ENCODE measurements at regions not wholly inside any gene's neighbourhood (a gene's known extent, or its start where the extent isn't known, plus 50 kb on each side); places are given as distances from the start of the nearest gene placed in this dataset.

DNA sequence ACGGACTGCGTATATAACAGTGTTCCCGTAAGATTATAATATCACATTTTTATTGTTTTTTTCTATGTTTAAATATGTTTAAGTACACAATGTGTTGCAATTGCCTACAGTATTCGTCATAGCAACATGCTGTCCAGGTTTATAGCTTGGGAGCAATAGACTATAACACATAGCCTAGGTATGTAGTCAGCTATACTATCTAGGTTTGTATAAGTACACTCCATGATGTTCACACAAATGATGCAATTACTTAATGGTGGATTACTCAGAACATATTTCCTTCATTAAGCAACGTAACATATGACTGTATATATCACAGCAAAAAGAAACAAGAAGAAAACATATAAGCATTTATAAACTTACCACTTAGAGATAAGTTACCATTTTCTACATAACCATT is 160.0 kb downstream of the CBLN1 start:
- H3K27me3 ChIP-seq (ENCODE audit: control insufficient read depth in 4 of 4, insufficient read depth in 4 of 4, low read length in 3 of 4) = peaks cover 0 to 13% (median 0%) of the 10 kb centered on the region in 4 donors
- WGBS = 79% methylated on average over 5 of the region's 5 CpGs
- no peak overlapping the region for H3K4me3 ChIP-seq (ENCODE audit: low read depth in 1 of 3, low read length in 3 of 3)
- H3K36me3 ChIP-seq (ENCODE audit: control insufficient read depth in 4 of 4, insufficient read depth in 3 of 4, low read depth in 1 of 4, low read length in 3 of 4) = no peaks in the 10 kb centered on the region
- DNase-seq (ENCODE audit: low spot score) = no peak
- no peak overlapping the region for H3K27ac ChIP-seq (ENCODE audit: low read depth in 1 of 2, low read length in 2 of 2)
- no peak overlapping the region for H3K9ac ChIP-seq (ENCODE audit: low read depth in 1 of 2, low read length in 2 of 2)
- no peaks in the 10 kb centered on the region for H3K4me1 ChIP-seq (ENCODE audit: control insufficient read depth in 4 of 4, insufficient read depth in 4 of 4, low read length in 3 of 4)
- H3K9me3 ChIP-seq (ENCODE audit: control insufficient read depth in 4 of 4, low read length in 3 of 4) = no peaks in the 10 kb centered on the region
- TF ChIP-seq EGR1 (IDR thresholded peaks at IDR 0.05; ENCODE audit: low read depth in 2 of 2) (no peak), HNF4G (IDR thresholded peaks at IDR 0.05) (no peak), JUND (IDR thresholded peaks at IDR 0.05) (no peak), FOXA2 (IDR thresholded peaks at IDR 0.05) (no peak), RXRA (IDR thresholded peaks at IDR 0.05) (no peak), SP1 (IDR thresholded peaks at IDR 0.05) (no peak), TAF1 (conservative IDR thresholded peaks at IDR 0.05) (no peak)

DNA sequence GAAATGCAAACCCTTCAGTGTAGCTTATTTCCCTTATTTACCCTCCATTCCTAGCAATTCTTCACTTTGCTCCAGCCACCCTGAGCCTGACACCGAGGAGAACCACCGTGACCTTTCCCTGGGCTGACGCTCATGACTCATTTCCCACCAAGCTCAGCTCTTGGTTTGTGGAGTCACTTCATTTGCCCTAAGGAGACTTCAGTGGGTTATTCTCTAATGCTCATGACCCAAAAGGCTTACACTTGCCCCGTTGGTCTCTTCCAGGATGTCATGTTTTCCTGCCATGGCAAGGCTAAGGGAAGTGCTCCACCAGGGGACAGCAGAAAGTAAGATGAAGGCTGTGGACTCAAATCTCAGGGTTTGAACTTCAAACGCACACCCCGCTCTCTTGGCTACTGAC is 161.0 kb downstream of the CBLN1 start:
- Histone ChIP-seq H3K4me3 (ENCODE audit: low read depth in 1 of 3, low read length in 3 of 3) (no peak overlapping the region), H3K27ac (ENCODE audit: low read depth in 1 of 2, low read length in 2 of 2) (no peak overlapping the region), H3K27me3 (ENCODE audit: control insufficient read depth in 4 of 4, insufficient read depth in 4 of 4, low read length in 3 of 4) (peaks cover 0 to 14% (median 1%) of the 10 kb centered on the region in 4 donors), H3K36me3 (ENCODE audit: control insufficient read depth in 4 of 4, insufficient read depth in 3 of 4, low read depth in 1 of 4, low read length in 3 of 4) (no peaks in the 10 kb centered on the region), H3K9me3 (ENCODE audit: control insufficient read depth in 4 of 4, low read length in 3 of 4) (no peaks in the 10 kb centered on the region), H3K4me1 (ENCODE audit: control insufficient read depth in 4 of 4, insufficient read depth in 4 of 4, low read length in 3 of 4) (no peaks in the 10 kb centered on the region), H3K9ac (ENCODE audit: low read depth in 1 of 2, low read length in 2 of 2) (no peak overlapping the region)
- WGBS = 70% methylated on average over 6 of the region's 6 CpGs
- TF ChIP-seq, protein P1, sequence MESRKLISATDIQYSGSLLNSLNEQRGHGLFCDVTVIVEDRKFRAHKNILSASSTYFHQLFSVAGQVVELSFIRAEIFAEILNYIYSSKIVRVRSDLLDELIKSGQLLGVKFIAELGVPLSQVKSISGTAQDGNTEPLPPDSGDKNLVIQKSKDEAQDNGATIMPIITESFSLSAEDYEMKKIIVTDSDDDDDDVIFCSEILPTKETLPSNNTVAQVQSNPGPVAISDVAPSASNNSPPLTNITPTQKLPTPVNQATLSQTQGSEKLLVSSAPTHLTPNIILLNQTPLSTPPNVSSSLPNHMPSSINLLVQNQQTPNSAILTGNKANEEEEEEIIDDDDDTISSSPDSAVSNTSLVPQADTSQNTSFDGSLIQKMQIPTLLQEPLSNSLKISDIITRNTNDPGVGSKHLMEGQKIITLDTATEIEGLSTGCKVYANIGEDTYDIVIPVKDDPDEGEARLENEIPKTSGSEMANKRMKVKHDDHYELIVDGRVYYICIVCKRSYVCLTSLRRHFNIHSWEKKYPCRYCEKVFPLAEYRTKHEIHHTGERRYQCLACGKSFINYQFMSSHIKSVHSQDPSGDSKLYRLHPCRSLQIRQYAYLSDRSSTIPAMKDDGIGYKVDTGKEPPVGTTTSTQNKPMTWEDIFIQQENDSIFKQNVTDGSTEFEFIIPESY (IDR thresholded peaks at IDR 0.05) = no peak
- TF ChIP-seq HNF4G (IDR thresholded peaks at IDR 0.05) (no peak), RAD21 (IDR thresholded peaks at IDR 0.05) (no peak), JUND (IDR thresholded peaks at IDR 0.05) (no peak), FOXA2 (IDR thresholded peaks at IDR 0.05) (no peak), YY1 (IDR thresholded peaks at IDR 0.05) (no peak), EGR1 (IDR thresholded peaks at IDR 0.05; ENCODE audit: low read depth in 2 of 2) (no peak), FOXA1 (IDR thresholded peaks at IDR 0.05) (no peak), RXRA (IDR thresholded peaks at IDR 0.05) (no peak), HNF4A (conservative IDR thresholded peaks at IDR 0.05) (no peak), TAF1 (conservative IDR thresholded peaks at IDR 0.05) (no peak), GABPA (IDR thresholded peaks at IDR 0.05 in 1 of 2, conservative IDR thresholded peaks at IDR 0.05 in 1 of 2) (no peak), SP1 (IDR thresholded peaks at IDR 0.05) (no peak), NR2F2 (IDR thresholded peaks at IDR 0.05) (no peak)
- TF ChIP-seq, protein P2, sequence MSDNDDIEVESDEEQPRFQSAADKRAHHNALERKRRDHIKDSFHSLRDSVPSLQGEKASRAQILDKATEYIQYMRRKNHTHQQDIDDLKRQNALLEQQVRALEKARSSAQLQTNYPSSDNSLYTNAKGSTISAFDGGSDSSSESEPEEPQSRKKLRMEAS (IDR thresholded peaks at IDR 0.05) = no peak
- TF ChIP-seq, protein P3, sequence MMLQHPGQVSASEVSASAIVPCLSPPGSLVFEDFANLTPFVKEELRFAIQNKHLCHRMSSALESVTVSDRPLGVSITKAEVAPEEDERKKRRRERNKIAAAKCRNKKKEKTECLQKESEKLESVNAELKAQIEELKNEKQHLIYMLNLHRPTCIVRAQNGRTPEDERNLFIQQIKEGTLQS (IDR thresholded peaks at IDR 0.05) = no peak
- TF ChIP-seq, protein P4, sequence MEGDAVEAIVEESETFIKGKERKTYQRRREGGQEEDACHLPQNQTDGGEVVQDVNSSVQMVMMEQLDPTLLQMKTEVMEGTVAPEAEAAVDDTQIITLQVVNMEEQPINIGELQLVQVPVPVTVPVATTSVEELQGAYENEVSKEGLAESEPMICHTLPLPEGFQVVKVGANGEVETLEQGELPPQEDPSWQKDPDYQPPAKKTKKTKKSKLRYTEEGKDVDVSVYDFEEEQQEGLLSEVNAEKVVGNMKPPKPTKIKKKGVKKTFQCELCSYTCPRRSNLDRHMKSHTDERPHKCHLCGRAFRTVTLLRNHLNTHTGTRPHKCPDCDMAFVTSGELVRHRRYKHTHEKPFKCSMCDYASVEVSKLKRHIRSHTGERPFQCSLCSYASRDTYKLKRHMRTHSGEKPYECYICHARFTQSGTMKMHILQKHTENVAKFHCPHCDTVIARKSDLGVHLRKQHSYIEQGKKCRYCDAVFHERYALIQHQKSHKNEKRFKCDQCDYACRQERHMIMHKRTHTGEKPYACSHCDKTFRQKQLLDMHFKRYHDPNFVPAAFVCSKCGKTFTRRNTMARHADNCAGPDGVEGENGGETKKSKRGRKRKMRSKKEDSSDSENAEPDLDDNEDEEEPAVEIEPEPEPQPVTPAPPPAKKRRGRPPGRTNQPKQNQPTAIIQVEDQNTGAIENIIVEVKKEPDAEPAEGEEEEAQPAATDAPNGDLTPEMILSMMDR (IDR thresholded peaks at IDR 0.05; ENCODE audit: low read depth, low read length, missing input control) = no peak
- TF ChIP-seq, protein P5, sequence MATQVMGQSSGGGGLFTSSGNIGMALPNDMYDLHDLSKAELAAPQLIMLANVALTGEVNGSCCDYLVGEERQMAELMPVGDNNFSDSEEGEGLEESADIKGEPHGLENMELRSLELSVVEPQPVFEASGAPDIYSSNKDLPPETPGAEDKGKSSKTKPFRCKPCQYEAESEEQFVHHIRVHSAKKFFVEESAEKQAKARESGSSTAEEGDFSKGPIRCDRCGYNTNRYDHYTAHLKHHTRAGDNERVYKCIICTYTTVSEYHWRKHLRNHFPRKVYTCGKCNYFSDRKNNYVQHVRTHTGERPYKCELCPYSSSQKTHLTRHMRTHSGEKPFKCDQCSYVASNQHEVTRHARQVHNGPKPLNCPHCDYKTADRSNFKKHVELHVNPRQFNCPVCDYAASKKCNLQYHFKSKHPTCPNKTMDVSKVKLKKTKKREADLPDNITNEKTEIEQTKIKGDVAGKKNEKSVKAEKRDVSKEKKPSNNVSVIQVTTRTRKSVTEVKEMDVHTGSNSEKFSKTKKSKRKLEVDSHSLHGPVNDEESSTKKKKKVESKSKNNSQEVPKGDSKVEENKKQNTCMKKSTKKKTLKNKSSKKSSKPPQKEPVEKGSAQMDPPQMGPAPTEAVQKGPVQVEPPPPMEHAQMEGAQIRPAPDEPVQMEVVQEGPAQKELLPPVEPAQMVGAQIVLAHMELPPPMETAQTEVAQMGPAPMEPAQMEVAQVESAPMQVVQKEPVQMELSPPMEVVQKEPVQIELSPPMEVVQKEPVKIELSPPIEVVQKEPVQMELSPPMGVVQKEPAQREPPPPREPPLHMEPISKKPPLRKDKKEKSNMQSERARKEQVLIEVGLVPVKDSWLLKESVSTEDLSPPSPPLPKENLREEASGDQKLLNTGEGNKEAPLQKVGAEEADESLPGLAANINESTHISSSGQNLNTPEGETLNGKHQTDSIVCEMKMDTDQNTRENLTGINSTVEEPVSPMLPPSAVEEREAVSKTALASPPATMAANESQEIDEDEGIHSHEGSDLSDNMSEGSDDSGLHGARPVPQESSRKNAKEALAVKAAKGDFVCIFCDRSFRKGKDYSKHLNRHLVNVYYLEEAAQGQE (IDR thresholded peaks at IDR 0.05) = no peak
- DNase-seq (ENCODE audit: low spot score) = no peak
